HEK293T (cell line): ENCODE measurements at regions not wholly inside any gene's neighbourhood (a gene's known extent, or its start where the extent isn't known, plus 50 kb on each side); places are given as distances from the start of the nearest gene placed in this dataset.

Experiments used
- CTCF ChIA-PET: fragments of 350-600 bp; formaldehyde crosslinking; extraction: SDS; loops from one replicate; lab custom pipeline; 2021; ENCODE audit warnings: antibody characterized with exemption, inconsistent platforms; lab: Yijun Ruan, JAX
- POLR2A ChIA-PET: fragments of 350-600 bp; formaldehyde crosslinking; extraction: SDS; loops from one replicate; lab custom pipeline; 2020; ENCODE audit warnings: antibody characterized with exemption, inconsistent platforms; lab: Yijun Ruan, JAX
- DNase-seq: peaks from one replicate; pipeline ENCODE4 v3.0.0; 2012; ENCODE audit warnings: mixed read lengths; ENCODE audit errors: extremely low spot score
- ARNT ChIP-seq: fragments of 450-650 bp; IDR thresholded peaks from 2 replicates; pipeline ENCODE4 v1.6.1; 2017; ENCODE audit warnings: mild to moderate bottlenecking
- BHLHE40 ChIP-seq: fragments of 450-650 bp; IDR thresholded peaks from 2 replicates; pipeline ENCODE4 v1.6.1; 2016; ENCODE audit warnings: mild to moderate bottlenecking, moderate library complexity, borderline replicate concordance
- CTBP1 ChIP-seq: fragments of 450-650 bp; IDR thresholded peaks from 2 replicates; pipeline ENCODE4 v1.6.1; 2016; ENCODE audit warnings: borderline replicate concordance
- ELF4 ChIP-seq: fragments of 450-650 bp; IDR thresholded peaks from 2 replicates; pipeline ENCODE4 v1.6.1; 2017; ENCODE audit warnings: antibody characterized with exemption
- FOXA1 ChIP-seq: fragments of 450-650 bp; IDR thresholded peaks from 2 replicates; pipeline ENCODE4 v1.6.1; 2016; ENCODE audit warnings: mild to moderate bottlenecking
- FOXK2 ChIP-seq: fragments of 450-650 bp; IDR thresholded peaks from 2 replicates; pipeline ENCODE4 v1.6.1; 2016; ENCODE audit warnings: mild to moderate bottlenecking
- FOXM1 ChIP-seq: fragments of 450-650 bp; IDR thresholded peaks from 2 replicates; pipeline ENCODE4 v1.6.1; 2017; ENCODE audit warnings: mild to moderate bottlenecking, borderline replicate concordance
- HDGF ChIP-seq: fragments of 450-650 bp; IDR thresholded peaks from 2 replicates; pipeline ENCODE4 v1.6.1; 2017; ENCODE audit warnings: antibody characterized with exemption, borderline replicate concordance
- L3MBTL2 ChIP-seq: fragments of 450-650 bp; conservative IDR thresholded peaks from 2 replicates; pipeline ENCODE4 v1.6.1; 2016; ENCODE audit warnings: mild to moderate bottlenecking
- LEF1 ChIP-seq: fragments of 450-650 bp; IDR thresholded peaks from 2 replicates; pipeline ENCODE4 v1.6.1; 2017; ENCODE audit warnings: mild to moderate bottlenecking, borderline replicate concordance
- NFRKB ChIP-seq: fragments of 450-650 bp; IDR thresholded peaks from 2 replicates; pipeline ENCODE4 v1.6.1; 2016; ENCODE audit warnings: mild to moderate bottlenecking, moderate library complexity
- SP1 ChIP-seq: fragments of 450-650 bp; IDR thresholded peaks from 2 replicates; pipeline ENCODE4 v1.6.1; 2017
- SUZ12 ChIP-seq: fragments of 450-650 bp; IDR thresholded peaks from 2 replicates; pipeline ENCODE4 v1.6.1; 2016; ENCODE audit warnings: mild to moderate bottlenecking
- TARDBP ChIP-seq: fragments of 450-650 bp; IDR thresholded peaks from 2 replicates; pipeline ENCODE4 v1.6.1; 2016
- ZNF384 ChIP-seq: fragments of 450-650 bp; IDR thresholded peaks from 2 replicates; pipeline ENCODE4 v1.6.1; 2016
- TF ChIP-seq, protein P1 (sequence below): fragments of 450-650 bp; IDR thresholded peaks from 2 replicates; pipeline ENCODE4 v1.6.1; 2016

DNA sequence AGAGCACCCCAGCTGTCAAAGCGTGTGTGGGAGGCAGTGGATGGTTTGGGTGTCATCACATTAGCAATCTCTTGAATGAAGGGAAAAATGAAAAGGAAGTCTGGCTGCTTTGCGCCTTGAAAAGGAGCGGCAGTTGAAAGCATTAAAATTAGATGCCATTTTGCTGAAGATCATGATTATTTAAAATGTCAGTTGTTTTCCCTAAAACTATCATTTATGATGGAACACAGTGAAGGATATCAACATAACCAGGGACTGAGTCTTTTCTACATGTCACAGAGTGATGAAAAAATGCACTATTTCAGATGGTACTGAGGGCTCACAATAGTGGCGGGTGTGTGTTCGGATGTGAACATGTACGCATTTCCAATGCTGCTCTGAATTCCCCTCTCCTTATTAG, 450.2 kb upstream of the CPEB2 start:
- TF ChIP-seq FOXA1 (no peak), FOXM1 (no peak), CTBP1 (no peak), HDGF (no peak), NFRKB (no peak), L3MBTL2 (no peak), FOXK2 (no peak), BHLHE40 (no peak), ZNF384 (no peak), ARNT (no peak), SUZ12 (no peak), SP1 (no peak)
- CTCF ChIA-PET = no interaction called here
- no peak for DNase-seq
- POLR2A ChIA-PET = no interaction called here

- TF ChIP-seq LEF1 (no peak), ELF4 (no peak), CTBP1 (no peak), NFRKB (no peak), FOXA1 (no peak), ARNT (no peak), BHLHE40 (no peak)
- DNase-seq = no peak
- POLR2A ChIA-PET = no interaction called here
- CTCF ChIA-PET = no interaction called here
Observed at GRCh38 chr4:14559646-14560045, 442.6 kb upstream of the CPEB2 start.

- ChIA-PET POLR2A (no interaction called here), CTCF (no interaction called here)
- TF ChIP-seq CTBP1 = no peak
- no peak for TF ChIP-seq L3MBTL2
- no peak for TF ChIP-seq SP1
- TF ChIP-seq ELF4 = no peak
- TF ChIP-seq FOXK2 = no peak
- TF ChIP-seq ARNT = no peak
- TF ChIP-seq, protein P1, sequence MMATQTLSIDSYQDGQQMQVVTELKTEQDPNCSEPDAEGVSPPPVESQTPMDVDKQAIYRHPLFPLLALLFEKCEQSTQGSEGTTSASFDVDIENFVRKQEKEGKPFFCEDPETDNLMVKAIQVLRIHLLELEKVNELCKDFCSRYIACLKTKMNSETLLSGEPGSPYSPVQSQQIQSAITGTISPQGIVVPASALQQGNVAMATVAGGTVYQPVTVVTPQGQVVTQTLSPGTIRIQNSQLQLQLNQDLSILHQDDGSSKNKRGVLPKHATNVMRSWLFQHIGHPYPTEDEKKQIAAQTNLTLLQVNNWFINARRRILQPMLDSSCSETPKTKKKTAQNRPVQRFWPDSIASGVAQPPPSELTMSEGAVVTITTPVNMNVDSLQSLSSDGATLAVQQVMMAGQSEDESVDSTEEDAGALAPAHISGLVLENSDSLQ = no peak
- no peak for TF ChIP-seq HDGF
- TF ChIP-seq FOXM1 = no peak
- TF ChIP-seq SUZ12 = no peak
- no peak for TF ChIP-seq ZNF384
- TF ChIP-seq TARDBP = no peak
- no peak for TF ChIP-seq NFRKB
- TF ChIP-seq LEF1 = no peak
- TF ChIP-seq BHLHE40 = no peak
- no peak for DNase-seq
Observed at GRCh38 chr4:14560577-14560976, 441.7 kb upstream of the CPEB2 start.

DNA sequence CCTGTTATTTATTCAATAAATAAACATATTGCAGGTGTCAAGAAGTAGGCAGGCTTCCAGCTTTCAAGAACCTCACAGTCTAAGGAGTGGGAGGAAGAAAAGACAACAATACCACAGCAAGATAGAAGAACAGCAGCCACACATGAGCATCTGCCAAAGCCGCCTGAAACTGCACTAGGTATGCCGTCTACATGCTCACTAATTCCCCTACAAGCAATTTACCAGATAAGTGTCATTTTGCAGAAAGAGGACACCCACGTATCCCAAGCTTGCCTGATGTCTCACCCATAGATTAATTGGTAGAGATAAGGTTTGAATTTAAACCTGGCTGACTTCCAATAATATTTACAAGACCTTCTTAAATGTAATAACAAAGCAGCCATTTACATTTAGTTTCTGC, 439.4 kb upstream of the CPEB2 start:
- CTCF ChIA-PET = no interaction called here
- POLR2A ChIA-PET = no interaction called here
- TF ChIP-seq, protein P1 = no peak
- TF ChIP-seq SP1 (no peak), HDGF (no peak), ZNF384 (no peak), BHLHE40 (no peak), FOXM1 (no peak), TARDBP (no peak)
- DNase-seq = no peak

GRCh38 chr4:14564281-14564680, 438.0 kb upstream of the CPEB2 start:
- no peak for DNase-seq
- ChIA-PET POLR2A (no interaction called here), CTCF (no interaction called here)
- TF ChIP-seq ZNF384 (no peak), FOXA1 (no peak), ELF4 (no peak), NFRKB (no peak), ARNT (no peak), LEF1 (no peak), TARDBP (no peak), HDGF (no peak), BHLHE40 (no peak), FOXK2 (no peak), FOXM1 (no peak), SUZ12 (no peak), SP1 (no peak), L3MBTL2 (no peak), CTBP1 (no peak)
- TF ChIP-seq, protein P1 = no peak

DNA sequence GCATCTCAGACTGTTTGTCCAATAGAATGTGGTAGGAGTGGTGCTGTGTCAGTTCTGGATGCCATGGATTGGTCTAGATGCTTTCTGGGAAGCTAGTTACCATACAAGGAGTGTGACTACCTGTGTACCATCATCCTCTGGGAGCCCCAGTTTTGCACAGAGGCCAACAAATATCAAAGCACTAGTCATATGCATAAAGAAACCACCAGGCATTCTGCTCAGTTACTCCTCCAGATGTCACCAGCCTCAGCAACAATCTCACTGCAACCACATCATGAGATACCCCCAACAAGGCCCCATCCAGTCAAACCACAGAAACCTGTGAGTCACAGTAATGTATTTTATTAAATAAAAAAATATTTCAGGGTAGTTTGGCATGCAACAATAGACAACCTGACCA, 435.8 kb upstream of the CPEB2 start:
- no peak for DNase-seq
- ChIA-PET POLR2A (no interaction called here), CTCF (no interaction called here)
- TF ChIP-seq TARDBP = no peak
- no peak for TF ChIP-seq CTBP1
- TF ChIP-seq L3MBTL2 = no peak
- TF ChIP-seq SUZ12 = no peak
- TF ChIP-seq ZNF384 = no peak
- no peak for TF ChIP-seq ARNT
- no peak for TF ChIP-seq FOXA1

- CTCF ChIA-PET = no interaction called here
- TF ChIP-seq ARNT = no peak
- no peak for TF ChIP-seq FOXK2
- TF ChIP-seq CTBP1 = no peak
- TF ChIP-seq LEF1 = no peak
- TF ChIP-seq L3MBTL2 = no peak
- TF ChIP-seq TARDBP = no peak
- no peak for DNase-seq
- POLR2A ChIA-PET = no interaction called here
Observed at GRCh38 chr4:14568351-14568750, 433.9 kb upstream of the CPEB2 start.
